Astrocyte of the spinal cord (primary cell): ENCODE measurements at regions not wholly inside any gene's neighbourhood (a gene's known extent, or its start where the extent isn't known, plus 50 kb on each side); places are given as distances from the start of the nearest gene placed in this dataset.

ENCODE experiments used
- DNase-seq: peaks from one replicate; pipeline ENCODE4 v3.0.0; 2011; ENCODE audit warnings: low read depth, low spot score
- H3K4me3 ChIP-seq: 2 replicates; pipeline ENCODE4 v1.5.1; 2011; ENCODE audit warnings: low read depth, mild to moderate bottlenecking, low read length, moderate library complexity
- in situ Hi-C: cut with HindIII; loops from 2 replicates; pipeline ENCODE4 v1.10.0; 2017; ENCODE audit warnings: low sequenced_read_pairs
- TF ChIP-seq, protein P1 (sequence below): IDR thresholded peaks from 2 replicates; pipeline ENCODE4 v1.5.1; 2012; ENCODE audit warnings: low read depth, mild to moderate bottlenecking, low read length, inconsistent platforms

DNA sequence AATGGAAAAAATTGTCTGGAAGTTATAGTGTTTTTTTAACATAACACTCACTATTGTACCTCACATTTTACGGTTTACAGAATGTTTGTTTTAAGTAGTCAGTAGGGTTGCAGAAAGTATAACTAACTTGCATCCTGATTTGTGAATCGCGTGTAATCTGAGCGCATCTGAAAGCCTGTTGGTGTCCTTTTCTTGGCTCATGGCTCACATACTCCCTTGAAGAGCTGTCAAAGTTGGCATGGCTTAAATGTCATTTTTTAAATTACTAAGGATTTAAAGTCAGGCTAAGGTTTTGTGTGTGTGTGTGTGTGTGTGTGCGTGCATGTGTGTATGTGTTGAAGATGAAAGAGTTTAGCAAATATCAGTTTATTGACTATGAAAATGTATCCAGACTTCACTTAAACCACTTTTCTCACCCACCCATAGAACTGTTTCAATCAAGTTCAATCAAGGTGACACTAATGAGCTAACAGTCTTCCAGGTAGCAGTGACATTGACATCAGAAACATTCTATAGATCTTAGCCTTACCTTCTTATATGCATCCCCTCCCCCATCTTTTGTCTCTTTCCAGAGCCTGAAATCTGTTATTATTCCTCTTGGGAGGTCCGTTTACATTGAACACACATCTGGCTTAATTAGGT lies 480.4 kb upstream of the SGCG start:
- no peak for DNase-seq
- TF ChIP-seq, protein P1, sequence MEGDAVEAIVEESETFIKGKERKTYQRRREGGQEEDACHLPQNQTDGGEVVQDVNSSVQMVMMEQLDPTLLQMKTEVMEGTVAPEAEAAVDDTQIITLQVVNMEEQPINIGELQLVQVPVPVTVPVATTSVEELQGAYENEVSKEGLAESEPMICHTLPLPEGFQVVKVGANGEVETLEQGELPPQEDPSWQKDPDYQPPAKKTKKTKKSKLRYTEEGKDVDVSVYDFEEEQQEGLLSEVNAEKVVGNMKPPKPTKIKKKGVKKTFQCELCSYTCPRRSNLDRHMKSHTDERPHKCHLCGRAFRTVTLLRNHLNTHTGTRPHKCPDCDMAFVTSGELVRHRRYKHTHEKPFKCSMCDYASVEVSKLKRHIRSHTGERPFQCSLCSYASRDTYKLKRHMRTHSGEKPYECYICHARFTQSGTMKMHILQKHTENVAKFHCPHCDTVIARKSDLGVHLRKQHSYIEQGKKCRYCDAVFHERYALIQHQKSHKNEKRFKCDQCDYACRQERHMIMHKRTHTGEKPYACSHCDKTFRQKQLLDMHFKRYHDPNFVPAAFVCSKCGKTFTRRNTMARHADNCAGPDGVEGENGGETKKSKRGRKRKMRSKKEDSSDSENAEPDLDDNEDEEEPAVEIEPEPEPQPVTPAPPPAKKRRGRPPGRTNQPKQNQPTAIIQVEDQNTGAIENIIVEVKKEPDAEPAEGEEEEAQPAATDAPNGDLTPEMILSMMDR: no peak
- H3K4me3 ChIP-seq: no peak overlapping the region
- in situ Hi-C loops: no loop called here

DNA sequence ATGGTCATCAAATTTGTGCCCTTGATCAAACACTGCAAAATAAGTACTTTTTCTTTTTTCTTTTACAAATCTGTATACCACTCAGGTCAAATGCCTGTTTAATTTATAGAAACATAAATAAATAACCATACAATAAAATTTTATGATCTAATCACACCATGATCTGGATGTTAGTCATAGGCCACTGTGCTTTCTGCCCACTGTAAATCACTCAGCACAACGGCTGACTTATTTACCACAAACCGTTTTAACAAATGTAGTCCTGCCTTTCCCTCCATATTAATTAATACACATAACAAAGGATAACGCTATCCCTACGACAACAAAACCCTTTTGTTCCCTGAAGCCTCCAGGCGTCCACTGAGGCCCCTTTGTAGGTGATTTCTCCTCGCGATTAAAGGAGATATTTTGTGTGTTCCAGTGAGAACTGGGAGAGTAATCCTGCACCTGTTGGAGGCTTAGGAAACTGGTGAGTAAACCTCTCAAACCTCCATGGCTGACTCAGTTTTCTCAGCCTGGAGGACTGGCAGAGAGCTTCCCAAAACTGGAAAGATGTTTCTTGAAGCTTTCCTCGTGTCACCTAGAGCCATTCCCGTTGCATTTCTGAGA lies 477.1 kb upstream of the SGCG start:
- no peak overlapping the region for H3K4me3 ChIP-seq

DNA sequence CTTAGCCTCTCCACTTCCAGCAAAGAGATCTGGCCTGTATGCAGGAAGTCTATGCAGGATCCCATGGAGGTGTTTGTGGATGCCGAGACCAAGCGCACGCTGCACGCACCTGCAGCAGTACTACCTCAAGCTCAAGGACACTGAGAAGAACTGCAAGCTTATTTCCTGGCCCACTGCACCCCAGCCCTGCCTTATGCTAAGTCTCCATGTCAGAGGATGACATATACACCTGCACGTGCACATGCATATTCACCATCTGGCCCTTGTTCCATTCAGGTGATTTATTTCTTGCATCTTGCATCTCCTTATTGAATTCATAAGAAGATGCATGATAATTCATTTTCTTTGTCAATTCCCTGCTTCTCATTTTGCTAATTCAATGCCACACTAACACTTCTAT lies 472.8 kb upstream of the SGCG start:
- in situ Hi-C loops: no loop called here
- no peak overlapping the region for H3K4me3 ChIP-seq
- DNase-seq: no peak

More for the DNA sequence above, 477.1 kb upstream of the SGCG start:
- TF ChIP-seq, protein P1: no peak
- in situ Hi-C loops: no loop called here
- no peak for DNase-seq

DNA sequence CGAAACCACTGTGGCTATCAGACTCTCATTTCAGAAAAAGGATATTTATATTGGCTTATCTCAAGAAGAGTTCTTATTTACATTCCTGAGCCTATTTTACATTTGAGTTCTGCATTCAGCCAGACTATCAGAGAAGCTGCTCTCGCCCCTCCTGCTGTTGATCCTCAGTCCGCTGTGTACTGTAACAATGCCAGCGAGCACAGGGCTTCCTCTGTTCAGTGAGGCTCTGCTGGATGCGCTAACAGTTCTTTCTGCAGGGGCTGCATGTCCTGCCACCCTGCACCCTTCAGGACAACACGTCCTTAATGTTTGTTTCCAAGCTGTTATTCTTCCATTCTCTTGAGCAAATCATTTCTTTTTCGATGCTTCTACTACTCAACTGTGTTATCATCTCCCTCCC lies 463.7 kb upstream of the SGCG start:
- TF ChIP-seq, protein P1: no peak

More for the DNA sequence above, 472.8 kb upstream of the SGCG start:
- TF ChIP-seq, protein P1: no peak

DNA sequence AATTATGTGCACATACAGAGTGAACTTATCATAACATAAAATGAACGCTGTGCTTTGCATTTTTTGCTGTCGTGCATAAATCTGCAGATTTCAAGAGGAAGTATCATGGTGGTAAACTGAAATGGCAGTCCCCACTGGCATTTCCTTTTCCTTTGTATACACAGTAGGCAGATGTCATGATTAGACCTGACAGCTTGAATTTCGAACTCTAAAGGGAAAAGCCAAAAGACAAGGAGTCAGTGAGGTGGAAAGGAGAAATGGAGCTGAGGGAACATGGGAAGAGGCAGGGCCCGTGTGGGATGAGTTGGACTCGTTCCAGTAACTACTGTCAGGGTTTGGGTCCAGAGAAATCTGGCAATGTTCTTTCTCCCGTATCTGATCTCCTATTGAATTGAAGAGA lies 454.1 kb upstream of the SGCG start:
- H3K4me3 ChIP-seq: no peak overlapping the region
- no peak for DNase-seq
- in situ Hi-C loops: no loop called here
- TF ChIP-seq, protein P1: no peak

More for the DNA sequence above, 463.7 kb upstream of the SGCG start:
- no peak for DNase-seq
- no peak overlapping the region for H3K4me3 ChIP-seq
- in situ Hi-C loops: no loop called here

DNA sequence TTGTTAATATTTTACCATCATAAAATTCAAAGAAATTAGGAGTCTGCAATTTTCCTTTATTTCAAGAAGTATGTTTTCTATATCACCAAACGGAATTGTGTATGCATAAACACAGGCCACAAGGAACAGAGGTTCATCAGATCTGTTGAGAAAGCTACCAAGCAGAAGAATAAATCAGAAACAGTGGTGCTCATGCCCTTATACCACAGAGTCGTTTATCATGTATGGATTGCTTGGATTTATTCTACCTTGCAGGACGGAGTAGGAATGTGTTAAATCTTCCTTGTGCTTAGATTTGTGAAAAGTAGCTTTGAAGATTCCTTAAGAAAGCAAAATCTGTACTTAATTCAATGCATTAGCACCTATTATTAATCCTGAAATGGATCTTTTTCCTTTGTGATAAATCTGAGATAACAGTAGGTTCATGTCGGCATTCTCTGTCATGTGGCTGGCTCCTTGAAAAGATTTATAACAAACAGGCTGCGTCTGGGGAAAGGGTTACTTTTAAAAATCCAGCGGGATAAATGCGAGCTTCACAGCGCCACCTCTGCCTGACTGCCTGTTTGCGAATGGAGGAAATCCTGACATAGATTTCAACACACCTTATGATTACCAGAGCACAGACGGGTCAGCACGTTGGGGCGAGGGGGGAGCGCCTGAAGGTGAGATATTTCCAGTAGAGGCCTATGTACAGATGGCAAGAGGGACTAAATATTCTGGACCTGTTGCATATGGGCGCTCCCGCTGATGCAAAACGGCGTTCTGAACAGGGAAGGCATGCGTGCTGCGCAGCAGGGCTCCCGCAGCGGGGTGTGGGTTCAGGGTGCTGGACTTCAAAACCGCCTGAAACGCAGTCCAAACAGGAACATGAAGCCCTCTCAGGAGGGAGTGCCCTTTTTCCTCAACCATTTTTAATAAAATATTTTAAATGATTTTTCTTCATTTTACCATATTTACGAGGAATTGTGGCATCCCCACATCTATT lies 445.5 kb upstream of the SGCG start:
- TF ChIP-seq, protein P1: no peak
- H3K4me3 ChIP-seq: no peak overlapping the region
- in situ Hi-C loops: no loop called here
- no peak for DNase-seq
